ENCODE measurements at regions not wholly inside any gene's neighbourhood (a gene's known extent, or its start where the extent isn't known, plus 50 kb on each side); places are given as distances from the start of the nearest gene placed in this dataset.

- DNase-seq (ENCODE audit: low read depth, low spot score) = no peak
These were observed 603.7 kb upstream of the CFAP20DC start for GRCh38 chr3:59653405-59654122.

GRCh38 chr3:59644479-59645402 lies 594.9 kb upstream of the CFAP20DC start:
- no peak for DNase-seq (ENCODE audit: low read depth, low spot score)

- DNase-seq (ENCODE audit: low read depth, low spot score) = no peak
These were observed 591.5 kb upstream of the CFAP20DC start for GRCh38 chr3:59641169-59641899.

GRCh38 chr3:59632760-59633573 lies 583.1 kb upstream of the CFAP20DC start:
- DNase-seq (ENCODE audit: low read depth, low spot score) = no peak

- DNase-seq (ENCODE audit: low read depth, low spot score) = no peak
These were observed 581.7 kb upstream of the CFAP20DC start for GRCh38 chr3:59631482-59631881.

- DNase-seq (ENCODE audit: low read depth, low spot score) = no peak
These were observed 571.2 kb upstream of the CFAP20DC start for GRCh38 chr3:59621037-59621436.

- DNase-seq (ENCODE audit: low read depth, low spot score) = no peak
These were observed 570.5 kb upstream of the CFAP20DC start for GRCh38 chr3:59620325-59620724.

- no peak for DNase-seq (ENCODE audit: low read depth, low spot score)
These were observed 562.6 kb upstream of the CFAP20DC start for GRCh38 chr3:59612444-59612715.

- DNase-seq (ENCODE audit: low read depth, low spot score) = no peak
These were observed 562.0 kb upstream of the CFAP20DC start for GRCh38 chr3:59611649-59612443.

- no peak for DNase-seq (ENCODE audit: low read depth, low spot score)
These were observed 560.0 kb upstream of the CFAP20DC start for GRCh38 chr3:59609657-59610348.

- DNase-seq (ENCODE audit: low read depth, low spot score) = no peak
These were observed 558.5 kb upstream of the CFAP20DC start for GRCh38 chr3:59608356-59608755.

- no peak for DNase-seq (ENCODE audit: low read depth, low spot score)
These were observed 557.8 kb upstream of the CFAP20DC start for GRCh38 chr3:59607656-59608055.

- DNase-seq (ENCODE audit: low read depth, low spot score) = no peak
These were observed 556.9 kb upstream of the CFAP20DC start for GRCh38 chr3:59606638-59607266.

- no peak for DNase-seq (ENCODE audit: low read depth, low spot score)
These were observed 556.2 kb upstream of the CFAP20DC start for GRCh38 chr3:59605944-59606534.

- DNase-seq (ENCODE audit: low read depth, low spot score) = no peak
These were observed 555.5 kb upstream of the CFAP20DC start for GRCh38 chr3:59605318-59605717.

GRCh38 chr3:59601486-59601885 lies 551.7 kb upstream of the CFAP20DC start:
- DNase-seq (ENCODE audit: low read depth, low spot score) = no peak

- DNase-seq (ENCODE audit: low read depth, low spot score) = no peak
These were observed 550.8 kb upstream of the CFAP20DC start for GRCh38 chr3:59600631-59601030.

GRCh38 chr3:59596741-59597140 lies 546.9 kb upstream of the CFAP20DC start:
- DNase-seq (ENCODE audit: low read depth, low spot score) = no peak

- no peak for DNase-seq (ENCODE audit: low read depth, low spot score)
These were observed 546.0 kb upstream of the CFAP20DC start for GRCh38 chr3:59595830-59596229.
